Skin epidermis (tissue), 12 donors: ENCODE measurements at regions not wholly inside any gene's neighbourhood (a gene's known extent, or its start where the extent isn't known, plus 50 kb on each side); places are given as distances from the start of the nearest gene placed in this dataset.

ENCODE experiments used
- H3K27ac ChIP-seq, 21 experiments: fragments of 200-600 bp; sonication (generic) in 11 of 21; one replicate each; pipeline ENCODE4 v1.5.0; 2020; ENCODE audit warnings: mild to moderate bottlenecking in 3 of 21, inconsistent platforms in 2 of 21, moderate library complexity in 2 of 21
- H3K4me3 ChIP-seq, 7 experiments: fragments of 200-600 bp; sonication (generic) in 2 of 7; one replicate each; pipeline ENCODE4 v1.5.0; 2020; ENCODE audit warnings: inconsistent platforms in 2 of 7, mild to moderate bottlenecking in 2 of 7, moderate library complexity in 1 of 7

DNA sequence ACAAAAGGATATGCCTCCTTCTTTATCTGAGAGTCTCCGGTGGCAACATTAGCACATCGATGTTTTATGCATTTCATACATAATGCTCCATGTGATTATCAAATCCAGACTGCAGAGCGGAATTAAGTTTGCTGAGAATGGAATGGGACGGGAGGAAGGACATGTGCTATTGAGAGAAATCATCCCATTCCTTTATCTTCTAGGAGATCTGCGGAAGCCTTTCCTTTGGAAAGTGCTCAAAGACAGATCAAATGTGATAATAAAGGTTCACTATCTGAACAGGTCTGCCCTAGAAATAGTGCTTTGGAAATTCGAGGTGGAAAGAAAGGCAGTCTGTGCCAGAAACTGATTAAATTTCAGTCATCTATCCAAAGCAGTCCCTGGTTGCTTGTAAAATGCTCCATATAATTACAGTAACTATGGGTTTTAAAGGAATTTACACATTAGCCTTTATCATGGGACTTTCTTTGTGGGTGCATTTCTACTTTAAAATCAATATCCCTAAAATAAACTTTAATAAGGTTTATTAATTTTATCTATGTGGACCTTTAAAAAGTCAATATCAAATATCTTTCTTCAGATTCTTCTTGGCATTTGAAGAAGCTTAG, 473.5 kb upstream of the ADGRL2 start:
- Histone ChIP-seq H3K4me3 (no peak overlapping the region), H3K27ac (no peak overlapping the region)

DNA sequence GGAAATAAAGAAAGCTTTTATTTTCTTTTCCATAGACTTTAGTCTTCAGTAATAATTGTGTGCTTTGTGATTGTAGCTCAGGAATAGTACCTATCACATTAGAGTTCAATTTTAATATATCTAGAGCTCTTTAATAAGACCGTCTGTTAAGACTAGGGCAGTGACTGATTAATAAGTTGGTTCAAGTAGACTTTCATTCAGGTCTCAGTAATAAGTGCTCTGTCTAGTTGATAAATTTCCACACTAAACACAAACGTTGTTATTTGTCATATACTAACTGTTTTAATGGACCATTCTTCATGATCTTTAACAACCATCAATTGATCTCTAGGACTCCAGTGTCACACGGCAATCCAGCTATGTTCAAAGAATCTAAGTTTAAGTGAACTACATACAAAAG, 474.5 kb upstream of the ADGRL2 start:
- Histone ChIP-seq H3K4me3 (no peak overlapping the region), H3K27ac (no peak overlapping the region)

DNA sequence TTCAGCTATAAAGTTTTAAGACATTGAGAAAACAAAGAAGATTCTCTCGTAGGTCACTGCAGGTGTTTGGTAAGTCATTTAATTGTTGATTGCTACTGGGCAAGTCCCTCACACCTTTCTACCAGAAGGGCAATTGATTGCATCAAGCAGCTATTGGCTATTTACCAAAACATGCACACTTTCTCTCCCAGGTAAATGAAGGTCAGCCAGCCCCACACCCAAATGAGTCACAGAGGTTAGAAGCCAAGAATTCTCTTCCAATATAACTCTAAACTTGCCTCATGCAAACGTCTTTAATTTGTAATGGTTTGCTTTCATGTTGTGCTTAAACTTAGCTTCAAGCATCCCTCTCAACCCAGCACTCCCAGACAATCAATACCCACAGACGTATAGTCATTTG, 475.3 kb upstream of the ADGRL2 start:
- no peak overlapping the region for H3K4me3 ChIP-seq
- H3K27ac ChIP-seq: no peak overlapping the region

DNA sequence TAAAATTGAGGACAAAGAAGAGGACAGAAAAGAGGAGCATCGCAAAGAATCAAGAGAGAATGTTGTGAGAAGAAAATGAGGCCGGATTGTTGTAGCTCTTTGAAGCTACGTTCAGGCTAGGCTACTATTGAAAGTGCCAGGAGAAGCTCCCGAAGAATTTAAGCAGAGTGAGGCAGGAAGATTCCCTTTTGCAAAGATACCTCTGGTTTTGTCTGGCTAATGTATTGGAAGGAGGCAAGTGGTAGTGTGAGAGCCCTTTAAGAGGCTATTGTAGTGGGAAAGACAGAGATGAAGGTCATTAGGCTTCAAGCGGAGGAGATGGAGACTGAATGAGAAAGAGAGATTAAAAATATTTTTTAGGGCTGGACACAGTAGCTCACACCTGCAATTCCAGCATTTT, 476.9 kb upstream of the ADGRL2 start:
- Histone ChIP-seq H3K27ac (no peak overlapping the region), H3K4me3 (no peak overlapping the region)

DNA sequence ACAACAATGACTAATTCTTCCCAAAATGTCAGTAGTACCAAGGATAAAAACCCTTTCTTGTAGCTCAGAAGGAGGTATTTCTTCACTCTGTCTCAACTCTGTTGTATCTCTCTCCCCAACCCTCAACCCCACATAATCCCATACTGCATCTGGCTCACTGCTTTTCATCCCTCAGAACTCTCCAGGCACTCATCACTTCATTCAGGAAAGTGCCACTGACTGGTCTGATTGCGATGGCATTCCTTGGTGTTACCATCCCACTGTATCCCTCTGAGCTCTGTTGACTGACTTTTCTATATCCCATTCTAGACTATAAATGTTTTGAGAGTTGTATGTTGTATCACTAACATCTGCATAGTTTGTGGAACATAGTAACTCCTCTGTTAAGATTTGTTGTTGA, 483.5 kb upstream of the ADGRL2 start:
- H3K27ac ChIP-seq: no peak overlapping the region

DNA sequence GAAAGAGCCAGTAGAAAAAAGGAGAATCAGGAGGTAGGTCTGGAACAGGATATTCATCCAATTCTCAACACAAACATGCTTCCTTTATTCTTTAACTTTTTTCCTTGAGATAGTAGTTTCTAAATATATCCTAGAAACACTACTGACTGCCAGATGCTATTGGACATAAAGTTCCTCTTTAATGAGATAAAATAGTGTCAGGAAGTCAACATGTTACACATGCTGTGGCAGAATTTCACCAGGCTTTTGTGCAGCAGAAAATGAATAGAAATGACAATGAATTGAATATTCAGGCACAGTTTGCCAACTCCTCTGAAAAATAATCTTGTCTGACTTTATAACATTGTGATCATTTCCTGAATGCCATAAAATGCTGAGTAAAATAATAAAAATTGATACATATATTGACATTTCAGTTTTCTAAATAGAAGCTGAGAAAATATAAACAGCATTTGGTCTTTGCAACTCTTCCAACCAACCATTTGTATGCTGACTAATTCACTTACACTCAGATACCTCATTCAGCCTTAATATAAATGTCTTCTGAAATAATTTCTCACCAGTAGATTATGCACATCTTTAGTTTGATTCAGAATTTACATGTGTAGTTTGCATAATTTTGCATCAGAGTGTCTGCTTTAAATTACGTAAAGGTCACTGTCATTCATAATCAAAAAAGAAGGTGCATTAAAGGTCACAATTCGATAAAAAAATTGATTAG, 486.1 kb upstream of the ADGRL2 start:
- H3K27ac ChIP-seq: no peak overlapping the region
- no peak overlapping the region for H3K4me3 ChIP-seq

More for the DNA sequence above, 483.5 kb upstream of the ADGRL2 start:
- H3K4me3 ChIP-seq: no peak overlapping the region

DNA sequence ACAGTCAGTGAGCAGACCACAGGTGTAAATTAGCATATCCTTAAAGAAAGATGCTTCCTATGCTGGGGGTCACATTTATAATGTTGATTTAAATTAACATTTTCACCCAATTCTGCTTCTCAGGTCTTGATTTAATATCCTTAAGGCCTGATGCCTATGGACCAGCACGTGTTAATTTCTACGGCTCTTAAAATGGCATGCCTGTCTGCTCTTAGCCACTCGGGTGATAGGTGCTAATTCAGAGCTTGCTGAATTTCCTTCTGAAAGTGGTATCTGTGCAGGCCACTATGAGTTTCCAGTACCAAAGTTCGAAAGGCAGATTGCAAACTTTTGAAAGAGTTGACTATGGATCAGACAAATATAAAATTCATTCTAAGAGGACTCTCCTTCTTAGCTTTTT, 487.4 kb upstream of the ADGRL2 start:
- Histone ChIP-seq H3K4me3 (no peak overlapping the region), H3K27ac (no peak overlapping the region)

DNA sequence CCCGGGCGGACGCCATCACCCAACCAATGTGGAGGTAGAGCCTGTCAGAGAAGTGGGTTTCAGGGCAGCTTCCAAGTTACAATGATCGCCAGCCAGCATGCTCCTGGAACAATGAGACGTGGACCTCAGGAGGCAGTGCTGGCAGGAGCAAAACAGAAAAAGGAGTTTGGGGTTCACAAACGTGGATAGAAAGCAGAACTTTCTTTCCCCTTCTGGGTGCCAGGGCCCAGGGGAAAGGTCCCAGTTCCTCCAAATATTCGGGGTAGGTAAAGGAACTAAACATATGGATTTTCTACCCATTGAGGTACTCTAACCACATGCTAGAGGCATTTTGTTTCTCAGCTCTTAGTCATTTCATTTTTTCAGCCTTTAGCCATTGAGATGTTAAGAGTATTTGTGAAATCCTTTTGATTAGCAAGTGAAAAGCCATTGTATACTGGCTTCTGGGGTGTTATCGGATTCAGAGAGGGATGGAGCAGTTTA, 488.4 kb upstream of the ADGRL2 start:
- Histone ChIP-seq H3K27ac (no peak overlapping the region), H3K4me3 (no peak overlapping the region)

DNA sequence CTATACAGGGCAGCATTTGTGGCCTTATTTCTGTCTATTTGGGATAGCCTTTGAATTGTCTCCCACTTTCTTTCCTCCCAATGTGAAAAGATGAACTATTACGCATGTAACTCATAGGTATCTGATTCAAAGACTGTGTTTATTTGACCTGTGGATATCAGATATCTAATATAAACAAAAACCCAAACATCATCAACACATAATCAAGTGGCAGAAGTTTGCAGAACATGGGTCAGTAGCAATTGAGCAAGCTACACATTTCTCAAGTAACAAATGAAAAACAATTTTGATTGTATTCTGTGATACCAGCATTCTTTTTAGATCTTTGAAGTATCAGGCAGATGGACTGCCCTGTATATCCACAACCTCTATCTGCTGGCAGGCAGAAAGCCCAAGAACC, 490.5 kb upstream of the ADGRL2 start:
- H3K27ac ChIP-seq: no peak overlapping the region
- no peak overlapping the region for H3K4me3 ChIP-seq

DNA sequence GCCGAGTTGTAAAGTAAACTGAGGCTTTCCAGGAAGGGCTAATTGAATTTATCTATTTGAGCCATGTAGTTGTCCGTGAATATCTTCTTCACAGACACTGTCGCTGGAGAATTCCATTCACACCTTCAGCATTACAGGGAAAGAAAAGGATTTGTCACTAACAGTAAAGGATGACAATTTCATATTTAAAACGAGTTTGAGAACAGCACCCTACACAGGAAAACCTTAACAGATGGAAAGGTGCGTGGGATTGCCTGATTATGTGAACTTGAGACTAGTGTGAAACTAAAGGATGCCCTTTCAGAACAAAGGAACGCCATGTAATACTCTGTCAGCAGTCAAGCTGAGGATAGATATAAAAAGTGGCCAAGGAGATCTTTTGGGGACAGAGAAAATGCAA, 492.5 kb upstream of the ADGRL2 start:
- Histone ChIP-seq H3K4me3 (no peak overlapping the region), H3K27ac (no peak overlapping the region)

DNA sequence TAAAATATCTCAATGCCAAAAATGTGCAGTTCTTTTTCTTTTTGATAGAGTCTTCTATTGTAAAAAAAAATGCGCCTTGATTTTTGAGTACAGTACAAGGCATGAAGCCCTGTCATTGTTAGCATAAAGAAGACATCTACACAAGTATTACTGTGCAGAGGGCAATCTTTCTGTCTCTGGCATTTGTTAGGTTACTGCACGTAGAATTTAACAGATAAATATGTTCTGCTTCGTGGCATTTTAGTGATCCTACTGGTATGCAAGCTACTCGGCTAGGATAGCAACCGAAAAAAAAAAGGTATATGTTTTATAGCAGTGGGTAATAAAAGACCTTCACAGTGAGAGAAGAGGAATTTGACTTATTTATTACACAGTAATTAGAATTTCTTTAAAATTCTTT, 492.9 kb upstream of the ADGRL2 start:
- Histone ChIP-seq H3K27ac (no peak overlapping the region), H3K4me3 (no peak overlapping the region)

DNA sequence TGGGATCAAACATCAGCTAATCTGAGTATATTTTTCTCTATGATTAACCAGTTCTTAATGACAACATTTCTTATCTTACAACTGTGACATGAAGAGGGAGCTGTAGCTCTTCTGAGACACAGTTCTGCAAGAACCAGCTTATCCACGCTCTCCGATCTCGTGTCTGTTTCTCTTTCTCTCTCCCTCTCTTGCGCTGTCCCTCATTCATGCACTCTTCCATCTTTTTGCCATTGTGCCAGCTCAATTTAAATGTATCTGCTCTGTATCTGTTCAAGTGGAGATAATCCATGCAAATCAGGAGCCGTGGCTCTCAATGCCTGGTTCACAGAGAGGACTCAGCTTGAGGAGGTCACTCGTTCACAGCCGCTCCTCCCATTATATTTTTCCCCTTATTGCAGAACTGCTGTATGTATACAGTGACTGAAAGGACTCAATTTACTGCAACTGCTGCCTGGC, 494.7 kb upstream of the ADGRL2 start:
- H3K4me3 ChIP-seq: peak overlapping the region in 5 of 7 experiments; percentile 20 to 41 (median 28)
- no peak overlapping the region for H3K27ac ChIP-seq

DNA sequence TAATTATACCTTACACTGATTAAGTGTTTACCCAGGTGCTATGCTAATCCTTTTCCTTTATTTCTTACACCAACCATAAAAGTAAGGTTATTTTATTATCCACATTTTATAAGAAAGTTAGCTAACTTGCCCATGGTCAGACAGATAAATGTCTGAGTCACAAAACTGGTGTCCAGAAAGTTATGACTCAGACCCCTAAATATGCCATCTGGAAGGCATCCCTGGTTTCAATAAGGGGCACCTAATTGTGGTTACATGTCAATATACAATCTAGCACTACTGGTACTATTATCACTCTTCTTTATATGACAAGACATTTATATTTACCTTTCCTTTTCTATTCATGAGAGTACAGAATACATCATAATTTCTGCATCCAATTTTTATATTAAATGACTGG, 496.5 kb upstream of the ADGRL2 start:
- no peak overlapping the region for H3K4me3 ChIP-seq
- no peak overlapping the region for H3K27ac ChIP-seq

DNA sequence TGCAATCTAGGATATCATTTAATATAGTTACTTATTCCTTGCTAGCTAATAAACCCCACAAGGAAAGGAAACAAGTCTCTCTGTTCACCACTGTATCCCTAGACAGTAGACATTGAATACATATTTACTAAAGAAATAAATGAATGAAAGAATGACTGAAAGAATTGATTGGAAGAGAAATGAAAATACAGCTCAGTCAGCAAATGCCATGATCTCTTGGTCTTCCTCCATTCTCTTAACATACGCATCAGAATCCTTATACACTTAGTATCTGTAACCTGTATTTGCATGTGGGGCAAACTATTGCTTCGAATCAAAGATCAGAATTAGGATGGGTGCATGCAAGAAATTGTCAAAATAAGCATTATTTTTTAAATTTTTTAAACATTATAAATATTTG, 500.8 kb upstream of the ADGRL2 start:
- no peak overlapping the region for H3K4me3 ChIP-seq
- no peak overlapping the region for H3K27ac ChIP-seq

DNA sequence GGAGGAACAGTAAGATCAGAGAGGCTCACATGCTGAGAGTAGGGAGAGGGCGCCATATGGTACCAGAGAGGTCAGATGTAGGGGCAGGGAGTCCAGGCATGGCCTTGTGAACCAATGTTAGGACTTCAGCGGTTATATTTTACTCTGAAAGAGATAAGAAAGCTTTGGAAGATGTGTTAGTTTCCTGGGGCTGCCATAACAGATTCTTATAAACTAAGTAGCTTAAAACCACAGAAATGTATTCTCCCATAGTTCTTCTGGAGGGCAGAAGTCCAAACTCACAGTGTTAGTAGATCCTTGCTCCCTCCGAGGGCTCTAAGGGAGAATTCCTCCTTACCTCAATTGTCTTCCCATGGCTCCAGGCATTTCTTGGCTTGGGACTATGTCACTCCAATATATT, 502.5 kb upstream of the ADGRL2 start:
- Histone ChIP-seq H3K27ac (no peak overlapping the region), H3K4me3 (no peak overlapping the region)

DNA sequence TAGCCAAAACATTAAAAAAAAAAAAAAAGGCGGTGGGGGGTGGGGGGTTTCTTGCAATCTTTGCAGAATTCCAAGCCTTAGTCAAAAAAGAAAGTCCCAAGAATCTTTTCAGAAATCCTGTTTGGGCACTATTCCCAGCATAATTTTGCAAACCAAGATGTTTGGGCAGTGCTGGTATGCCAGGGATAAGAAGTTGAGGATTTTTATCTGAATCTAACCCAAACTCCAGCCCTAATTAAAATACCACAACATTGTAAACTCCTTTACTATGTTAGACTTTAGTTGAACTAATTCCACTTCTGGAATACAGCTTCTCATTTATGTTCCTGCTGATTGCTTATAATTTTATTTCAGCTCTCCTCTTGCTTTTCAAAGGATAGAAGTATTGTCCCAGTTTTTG, 504.1 kb upstream of the ADGRL2 start:
- no peak overlapping the region for H3K4me3 ChIP-seq
- H3K27ac ChIP-seq: no peak overlapping the region

DNA sequence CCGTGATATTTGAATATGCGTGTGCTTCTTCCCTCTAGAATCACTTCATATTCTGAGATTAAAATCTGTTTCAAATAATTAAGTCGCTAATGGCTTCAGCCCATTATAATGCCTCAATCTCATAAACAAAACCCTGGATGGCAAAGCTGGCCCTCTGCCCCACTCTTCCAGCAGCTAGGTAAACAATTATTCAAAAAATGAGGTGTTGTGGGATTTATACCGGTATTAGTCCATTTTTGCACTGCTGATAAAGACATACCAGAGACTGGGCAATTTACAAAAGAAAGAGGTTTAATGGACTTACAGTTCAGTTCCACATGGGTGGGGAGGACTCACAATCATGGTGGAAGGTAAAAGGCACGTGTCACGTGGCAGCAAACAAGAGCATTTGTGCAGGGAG, 510.4 kb upstream of the ADGRL2 start:
- Histone ChIP-seq H3K4me3 (no peak overlapping the region), H3K27ac (no peak overlapping the region)

DNA sequence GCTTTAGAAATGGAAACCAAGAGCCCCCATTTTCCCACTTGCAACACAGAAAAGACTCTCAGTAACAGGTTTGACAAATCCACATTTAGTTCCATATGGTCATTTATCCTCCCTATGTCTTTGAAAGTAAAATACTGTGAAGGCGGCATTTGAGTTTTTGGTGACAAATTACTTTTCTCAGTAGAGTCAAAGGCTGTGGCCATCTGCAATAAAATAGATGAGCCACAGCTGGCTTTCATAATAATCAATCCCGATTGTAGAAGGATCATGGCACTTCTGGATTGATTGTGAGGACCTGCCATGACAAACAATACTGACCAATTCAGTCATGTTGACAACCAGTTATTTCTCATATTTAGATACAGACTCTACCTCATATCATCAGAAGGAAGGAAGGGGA, 512.0 kb upstream of the ADGRL2 start:
- H3K4me3 ChIP-seq: no peak overlapping the region
- H3K27ac ChIP-seq: no peak overlapping the region

DNA sequence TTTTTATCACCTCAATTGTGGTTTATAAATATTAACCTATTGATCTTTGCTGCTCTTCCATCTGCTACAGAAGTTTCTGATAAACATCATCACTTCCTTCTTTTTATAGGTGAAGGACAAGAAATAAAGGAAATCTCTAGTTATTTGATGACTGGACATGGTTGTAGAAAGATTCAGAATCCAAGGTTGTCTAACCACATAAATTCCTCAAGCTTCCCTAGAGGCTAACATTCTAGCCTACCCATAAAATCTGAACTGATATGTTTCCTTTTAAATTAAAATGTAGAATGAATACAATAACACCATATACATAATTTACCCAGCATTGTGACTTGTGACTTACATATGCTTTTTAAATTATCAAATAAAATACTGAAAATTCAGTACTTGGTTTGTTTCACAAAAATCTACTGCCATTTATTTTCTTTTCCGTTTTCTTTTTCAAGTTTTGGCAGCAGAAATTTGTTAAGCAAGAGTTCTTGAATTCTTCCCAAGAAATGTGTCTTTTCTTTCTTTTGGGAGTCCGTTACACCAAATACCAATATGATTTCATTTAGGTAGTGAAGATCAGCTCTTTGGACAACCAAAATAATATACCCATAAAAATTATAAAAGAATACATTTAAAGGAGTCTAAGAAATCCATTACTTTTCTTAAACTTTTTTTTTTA, 513.2 kb upstream of the ADGRL2 start:
- no peak overlapping the region for H3K27ac ChIP-seq

DNA sequence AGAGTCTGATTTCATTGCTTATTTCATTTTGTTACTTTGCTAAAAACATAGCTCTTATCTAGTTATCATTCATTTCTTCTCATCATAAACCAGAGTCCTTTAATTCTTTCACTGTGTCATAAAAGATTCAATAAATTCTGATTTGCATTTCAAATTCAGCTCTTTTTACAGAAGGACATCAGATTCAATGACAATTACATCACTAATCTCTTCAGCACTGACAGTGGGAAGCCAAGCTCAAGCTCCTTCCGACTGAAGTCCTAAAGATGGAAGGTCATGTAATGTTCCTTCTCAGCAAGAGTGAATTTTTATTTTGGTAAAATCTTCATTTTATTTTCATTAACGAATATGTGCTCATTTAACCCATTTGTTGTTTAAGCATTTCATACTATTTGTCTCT, 530.7 kb upstream of the ADGRL2 start:
- Histone ChIP-seq H3K4me3 (no peak overlapping the region), H3K27ac (no peak overlapping the region)

More for the DNA sequence above, 513.2 kb upstream of the ADGRL2 start:
- no peak overlapping the region for H3K4me3 ChIP-seq

DNA sequence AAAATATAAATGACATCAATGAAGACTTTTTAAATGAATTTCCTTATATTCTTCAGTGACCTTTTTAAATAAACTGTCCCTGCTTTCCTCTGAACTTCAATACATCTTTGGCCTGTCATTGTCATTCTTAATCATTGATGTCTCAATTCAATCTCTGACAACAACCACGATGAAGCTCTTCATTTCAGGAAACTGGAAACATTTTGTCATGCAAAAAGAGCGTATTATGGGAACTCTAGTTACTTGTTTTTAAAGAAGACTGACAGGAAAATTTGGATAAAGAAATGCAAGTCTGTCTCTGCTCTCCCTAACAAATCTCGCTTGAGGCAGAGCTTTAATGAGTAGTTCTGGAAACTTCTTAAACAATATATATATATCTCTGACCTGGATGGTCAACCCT, 535.8 kb upstream of the ADGRL2 start:
- Histone ChIP-seq H3K4me3 (no peak overlapping the region), H3K27ac (no peak overlapping the region)
